IPS DF 4.7 (cell line): ENCODE measurements at regions not wholly inside any gene's neighbourhood (a gene's known extent, or its start where the extent isn't known, plus 50 kb on each side); places are given as distances from the start of the nearest gene placed in this dataset.
"Not testable (repeated sequence)": the region's sequence is repeated elsewhere in the genome, so short reads cannot be mapped to it uniquely, and the experiment has no call there.

Source experiments
- DNase-seq: peaks from one replicate; pipeline ENCODE4 v3.0.0-alpha.2; 2013; ENCODE audit warnings: low spot score; ENCODE audit errors: extremely low read depth

DNA sequence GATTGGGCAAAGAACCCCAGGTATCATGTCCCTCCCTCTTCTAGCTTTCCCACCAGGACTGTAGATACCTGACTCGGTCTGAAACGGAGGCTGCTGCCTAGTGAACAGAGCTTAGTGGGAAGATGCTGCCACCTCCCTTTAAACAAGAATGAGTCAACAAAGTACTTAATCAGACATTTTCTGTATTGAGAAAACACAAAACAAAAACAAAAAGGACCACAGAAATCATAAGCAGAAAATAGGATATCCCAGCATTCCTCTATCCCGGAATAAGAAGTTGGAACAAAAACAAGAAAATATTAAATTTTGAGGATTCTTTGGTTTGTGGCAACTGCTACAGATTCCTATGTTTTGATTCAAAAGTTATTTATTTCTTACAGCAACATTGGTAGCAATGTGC, 51.7 kb upstream of the COL8A1 start:
- no peak for DNase-seq

- no peak for DNase-seq
Observed at GRCh38 chr3:99579965-99580364, 58.4 kb upstream of the COL8A1 start.

DNA sequence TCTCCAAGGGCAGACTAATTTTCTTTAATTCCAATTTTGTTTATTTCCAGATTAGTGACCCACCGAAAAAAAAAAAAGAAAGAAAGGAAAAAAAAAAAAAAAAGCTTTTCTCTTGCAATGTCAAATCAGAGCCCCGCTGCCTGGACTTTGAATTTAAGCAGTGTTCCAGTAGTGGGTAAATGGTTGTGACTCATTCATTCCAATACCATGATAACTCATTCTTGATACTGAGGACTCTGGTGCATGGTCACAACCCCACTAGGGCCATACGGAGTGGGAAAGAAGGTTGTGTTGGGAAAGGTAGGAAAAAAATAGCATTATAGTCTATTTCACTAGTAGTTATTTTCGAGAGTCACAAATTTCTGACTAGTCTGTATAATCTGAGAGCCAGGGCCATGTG, 59.1 kb upstream of the COL8A1 start:
- no peak for DNase-seq

DNA sequence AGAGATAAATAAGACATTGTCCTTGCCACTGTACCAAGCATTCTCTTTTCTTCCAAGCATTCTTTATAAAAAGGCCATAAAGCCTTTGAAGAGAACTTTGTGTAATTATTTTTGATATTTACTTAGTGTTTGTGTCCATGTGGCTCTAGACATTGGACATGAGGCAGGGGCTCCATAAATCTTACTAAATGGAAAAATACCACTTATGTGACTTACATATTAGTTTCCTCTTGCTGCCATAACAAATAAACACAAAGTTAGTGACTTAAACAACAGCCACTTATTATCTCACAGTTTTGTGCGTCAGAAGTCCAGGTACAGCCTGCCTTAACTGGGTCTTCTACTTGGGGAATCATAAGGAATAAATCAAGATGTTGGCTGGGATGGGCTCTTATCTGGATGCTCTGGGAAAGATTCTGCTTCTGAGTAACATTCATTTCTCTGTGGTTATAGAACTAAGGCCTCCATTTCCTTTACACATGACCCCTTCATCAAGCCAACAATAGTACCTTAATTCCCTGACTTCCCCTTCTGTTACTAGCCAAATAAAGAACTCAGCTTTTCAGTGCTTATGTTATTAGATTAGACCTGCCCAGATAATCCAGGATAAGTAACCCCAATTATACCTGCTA, 59.9 kb upstream of the COL8A1 start:
- no peak for DNase-seq

GRCh38 chr3:99576904-99577559, 61.4 kb upstream of the COL8A1 start:
- no peak for DNase-seq

- no peak for DNase-seq
Observed at GRCh38 chr3:99575683-99576082, 62.7 kb upstream of the COL8A1 start.

GRCh38 chr3:99570061-99570460, 68.3 kb upstream of the COL8A1 start:
- DNase-seq = no peak

DNA sequence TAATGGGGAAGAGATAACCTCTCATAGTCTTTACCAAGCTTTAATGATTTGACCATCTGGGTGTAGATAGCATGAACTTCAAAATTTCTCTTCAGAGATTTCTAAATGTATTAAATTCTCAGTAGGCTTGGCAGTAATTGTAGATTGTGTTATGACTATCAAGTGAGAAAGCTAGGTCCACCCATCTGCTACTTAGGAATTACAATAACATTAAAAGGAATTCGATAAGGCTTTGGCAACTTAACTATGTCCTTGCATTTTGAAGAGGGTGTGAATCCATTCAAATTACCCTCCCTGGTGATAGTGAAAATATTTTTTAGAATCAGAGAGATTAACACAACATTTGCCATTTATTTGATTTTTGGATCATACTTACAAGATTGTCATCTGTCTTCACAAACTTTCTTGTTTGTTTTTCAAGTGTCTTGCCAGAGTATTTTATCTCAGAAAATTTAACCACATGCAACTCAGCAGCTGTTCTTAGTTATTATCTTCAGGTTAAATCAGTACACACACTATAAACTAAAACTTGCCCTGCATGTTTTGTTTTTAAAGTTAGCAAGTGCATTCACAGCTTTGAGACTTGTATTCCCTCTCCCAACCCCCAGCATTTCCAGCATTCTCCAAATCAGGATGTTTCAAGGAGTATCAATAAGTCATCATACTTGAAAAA, 69.6 kb upstream of the COL8A1 start:
- DNase-seq = no peak

GRCh38 chr3:99565331-99565730, 73.1 kb upstream of the COL8A1 start:
- no peak for DNase-seq

- DNase-seq = no peak
Observed at GRCh38 chr3:99562990-99563607, 75.3 kb upstream of the COL8A1 start.

DNA sequence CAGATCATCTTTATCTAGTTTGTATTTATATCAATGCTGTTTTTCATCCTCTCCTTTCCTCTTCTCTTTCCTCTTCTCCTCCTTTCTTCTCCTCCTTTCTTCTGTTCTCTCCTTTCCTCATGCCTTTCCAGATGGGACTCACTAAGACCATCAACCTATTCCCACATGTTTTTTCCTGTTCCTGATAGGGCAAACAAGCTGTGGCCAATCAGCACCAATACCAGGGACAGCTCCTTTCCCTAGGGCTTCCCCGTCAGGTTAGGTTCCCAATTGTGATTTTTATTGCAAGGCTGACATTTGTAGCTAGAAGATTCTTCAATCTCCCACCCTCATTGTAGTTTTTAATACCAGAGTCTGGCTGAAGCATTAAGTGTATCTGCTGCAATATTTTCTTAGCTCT, 76.3 kb upstream of the COL8A1 start:
- DNase-seq = no peak

DNA sequence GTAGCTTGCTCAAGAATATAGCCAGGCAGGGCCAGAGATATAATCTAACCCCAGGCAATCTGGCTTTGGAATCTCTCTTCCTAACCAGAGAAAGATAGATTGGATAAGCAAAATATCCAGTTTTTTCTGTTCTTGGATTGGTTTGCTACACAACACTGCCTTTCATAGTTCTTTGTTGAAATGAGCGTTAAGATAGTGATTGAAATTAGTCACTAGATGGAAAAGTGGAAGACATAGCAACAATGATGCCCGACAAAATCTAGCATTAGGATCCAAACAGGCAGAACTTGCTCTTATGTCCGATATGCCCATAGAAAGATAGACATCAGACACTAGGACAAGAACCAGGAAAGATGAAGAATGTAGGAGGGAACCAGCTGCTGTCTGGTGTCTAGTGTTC, 77.3 kb upstream of the COL8A1 start:
- no peak for DNase-seq

GRCh38 chr3:99559196-99559595, 79.2 kb upstream of the COL8A1 start:
- no peak for DNase-seq

DNA sequence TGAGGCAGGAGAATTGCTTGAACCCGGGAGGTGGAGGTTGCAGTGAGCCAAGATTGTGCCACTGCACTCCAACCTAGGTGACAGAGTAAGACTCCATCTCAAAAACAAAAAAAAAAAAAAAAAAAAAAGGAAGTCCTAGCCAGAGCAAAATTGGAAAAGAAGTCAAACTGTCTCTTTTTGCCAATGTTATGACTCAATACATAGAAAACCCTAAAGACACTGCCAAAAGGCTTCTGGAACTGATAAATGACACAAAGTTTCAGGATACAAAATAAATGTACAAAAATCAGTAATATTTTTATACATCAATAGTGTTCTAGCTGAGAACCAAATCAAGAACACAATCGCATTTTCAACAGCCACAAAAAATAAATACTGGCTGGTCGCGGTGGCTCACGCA, 82.5 kb upstream of the COL8A1 start:
- not testable (repeated sequence) for DNase-seq

DNA sequence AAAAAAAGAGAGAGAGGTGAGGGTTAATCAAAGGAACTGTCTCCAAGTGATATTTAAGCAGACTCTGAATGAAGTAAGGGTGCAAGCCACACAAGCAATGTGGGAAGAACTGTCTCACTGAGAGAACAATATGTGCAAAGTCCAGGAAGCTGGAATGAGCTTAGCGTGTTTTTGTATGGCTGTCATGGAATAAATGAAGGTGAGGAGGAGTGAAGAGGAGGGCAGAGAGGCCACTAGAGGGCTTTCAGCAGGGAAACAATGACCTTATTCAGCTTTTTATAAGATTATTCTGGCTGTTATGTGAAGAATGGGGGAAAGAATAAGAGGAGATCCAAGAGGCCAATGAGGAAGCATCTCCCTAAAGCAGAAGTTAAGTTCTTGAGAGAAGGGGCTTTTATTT, 86.9 kb upstream of the COL8A1 start:
- no peak for DNase-seq

- no peak for DNase-seq
Observed at GRCh38 chr3:99549957-99550603, 88.3 kb upstream of the COL8A1 start.

DNA sequence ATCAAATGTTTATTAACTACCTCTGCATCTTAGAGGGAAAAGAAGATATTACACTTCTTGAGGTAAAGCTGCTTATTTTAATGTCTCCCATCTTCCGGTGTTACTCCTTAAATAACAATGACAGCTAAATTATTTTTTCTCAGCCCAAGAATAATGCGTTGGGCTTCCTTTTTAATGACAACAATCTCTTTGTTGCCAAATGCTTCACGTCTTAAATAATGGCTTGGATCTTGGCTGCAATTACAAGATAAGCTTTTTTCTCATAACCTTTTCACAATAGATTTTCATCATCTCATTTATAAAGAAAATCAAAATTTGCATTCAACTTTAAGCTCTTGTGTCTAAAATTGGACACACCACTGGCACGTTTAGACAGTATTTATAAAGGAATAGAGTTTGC, 89.2 kb upstream of the COL8A1 start:
- DNase-seq = no peak

- no peak for DNase-seq
Observed at GRCh38 chr3:99548674-99549073, 89.7 kb upstream of the COL8A1 start.

DNA sequence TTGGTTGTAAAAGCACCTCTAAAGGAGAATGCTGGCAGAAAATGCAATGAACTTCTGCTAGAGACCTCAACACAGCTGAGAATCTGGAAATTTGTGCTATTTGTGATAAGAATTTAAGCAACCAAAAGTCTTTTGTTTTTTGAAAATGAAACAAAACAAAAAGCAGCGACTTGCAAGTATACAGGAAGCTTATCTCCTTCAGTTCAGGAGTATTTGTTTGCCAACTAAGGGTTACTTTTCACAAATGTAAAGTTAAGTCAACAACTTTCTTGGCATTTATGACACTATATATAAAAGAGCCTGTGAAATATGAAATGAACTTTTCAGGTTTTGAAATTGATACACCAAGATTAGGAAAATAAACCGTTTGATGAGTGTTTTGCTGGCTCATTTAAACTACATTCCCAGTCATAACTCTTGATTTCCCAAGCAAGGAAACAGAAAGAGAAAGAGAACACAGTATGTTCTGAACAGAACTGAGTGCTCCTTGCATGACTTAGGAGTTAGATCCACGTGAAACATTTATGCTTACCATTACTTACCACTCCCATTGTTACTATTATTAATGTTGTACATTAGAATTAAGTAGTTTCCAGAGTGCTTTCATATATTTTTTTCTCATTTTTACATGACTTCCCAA, 92.3 kb upstream of the COL8A1 start:
- DNase-seq = no peak

GRCh38 chr3:99544786-99545281, 93.6 kb upstream of the COL8A1 start:
- DNase-seq = no peak

GRCh38 chr3:99543796-99544195, 94.6 kb upstream of the COL8A1 start:
- DNase-seq = no peak
